Parathyroid adenoma (tissue), 2 donors: ENCODE measurements at regions not wholly inside any gene's neighbourhood (a gene's known extent, or its start where the extent isn't known, plus 50 kb on each side); places are given as distances from the start of the nearest gene placed in this dataset.

ENCODE experiments used
- H2AFZ ChIP-seq: fragments of 300-600 bp; sonication (generic); one replicate; pipeline ENCODE4 v1.7.0; 2017; ENCODE audit warnings: antibody characterized with exemption, mild to moderate bottlenecking
- H3K27ac ChIP-seq: fragments of 300-600 bp; sonication (generic); one replicate; pipeline ENCODE4 v1.7.0; 2017
- H3K27me3 ChIP-seq: fragments of 300-600 bp; sonication (generic); one replicate; pipeline ENCODE4 v1.7.0; 2017; ENCODE audit warnings: low read length; ENCODE audit not compliant: control insufficient read depth, insufficient read depth
- H3K36me3 ChIP-seq: fragments of 300-600 bp; sonication (generic); one replicate; pipeline ENCODE4 v1.7.0; 2017; ENCODE audit warnings: low read length; ENCODE audit not compliant: control insufficient read depth, insufficient read depth
- H3K4me1 ChIP-seq: fragments of 300-600 bp; sonication (generic); one replicate; pipeline ENCODE4 v1.7.0; 2017; ENCODE audit warnings: control low read depth
- H3K4me2 ChIP-seq: fragments of 300-600 bp; sonication (generic); one replicate; pipeline ENCODE4 v1.7.0; 2017; ENCODE audit warnings: low read length
- H3K4me3 ChIP-seq: fragments of 300-600 bp; sonication (generic); one replicate; pipeline ENCODE4 v1.7.0; 2017; ENCODE audit warnings: low read depth, low read length
- H3K79me2 ChIP-seq: fragments of 300-600 bp; sonication (generic); one replicate; pipeline ENCODE4 v1.7.0; 2017; ENCODE audit warnings: control low read depth
- H3K9ac ChIP-seq: fragments of 300-600 bp; sonication (generic); one replicate; pipeline ENCODE4 v1.7.0; 2017; ENCODE audit warnings: mild to moderate bottlenecking
- H3K9me3 ChIP-seq: fragments of 300-600 bp; sonication (generic); one replicate; pipeline ENCODE4 v1.7.0; 2017; ENCODE audit warnings: low read length; ENCODE audit not compliant: control insufficient read depth
- CTCF ChIP-seq: fragments of 300-600 bp; sonication (generic); IDR thresholded peaks from one replicate; pipeline ENCODE4 v1.7.0; 2017; ENCODE audit warnings: antibody characterized with exemption, mild to moderate bottlenecking
- donor health status: primary hyperparathyroidism.

DNA sequence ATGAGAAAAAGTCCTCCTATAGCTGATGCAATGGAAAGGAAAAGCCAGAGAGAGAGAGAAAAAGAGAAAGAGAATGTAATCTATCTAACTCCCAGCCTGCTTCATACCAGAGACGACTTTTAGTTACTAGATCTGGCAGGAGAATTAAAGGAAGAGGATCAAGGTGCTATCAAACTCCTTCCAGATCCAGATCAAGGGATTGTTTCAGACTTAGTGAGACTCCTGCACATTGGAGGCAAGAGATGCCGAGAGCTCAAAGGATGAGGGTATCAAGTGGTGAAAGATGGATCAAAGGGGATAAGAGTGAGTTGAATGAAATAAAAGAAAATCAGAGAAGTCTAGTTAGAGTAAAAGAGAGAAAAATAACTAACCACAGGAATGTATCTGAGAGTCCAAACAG is 478.6 kb downstream of the KIF4B start:
- Histone ChIP-seq H3K9me3 (no peaks in the 10 kb centered on the region), H3K4me3 (no peak overlapping the region), H3K9ac (no peak overlapping the region), H3K27me3 (no peaks in the 10 kb centered on the region), H2AFZ (no peak overlapping the region), H3K4me2 (no peak overlapping the region), H3K27ac (no peak overlapping the region), H3K79me2 (no peaks in the 10 kb centered on the region), H3K36me3 (no peaks in the 10 kb centered on the region), H3K4me1 (no peaks in the 10 kb centered on the region)
- no peak for TF ChIP-seq CTCF

- TF ChIP-seq CTCF, result no peak
- Histone ChIP-seq H3K4me2 (no peak overlapping the region), H3K27me3 (no peaks in the 10 kb centered on the region), H3K36me3 (no peaks in the 10 kb centered on the region), H3K4me3 (no peak overlapping the region), H2AFZ (no peak overlapping the region), H3K9ac (no peak overlapping the region), H3K9me3 (no peaks in the 10 kb centered on the region), H3K79me2 (no peaks in the 10 kb centered on the region), H3K4me1 (no peaks in the 10 kb centered on the region), H3K27ac (no peak overlapping the region)
Observed at GRCh38 chr5:155504606-155505005, 491.1 kb downstream of the KIF4B start.

DNA sequence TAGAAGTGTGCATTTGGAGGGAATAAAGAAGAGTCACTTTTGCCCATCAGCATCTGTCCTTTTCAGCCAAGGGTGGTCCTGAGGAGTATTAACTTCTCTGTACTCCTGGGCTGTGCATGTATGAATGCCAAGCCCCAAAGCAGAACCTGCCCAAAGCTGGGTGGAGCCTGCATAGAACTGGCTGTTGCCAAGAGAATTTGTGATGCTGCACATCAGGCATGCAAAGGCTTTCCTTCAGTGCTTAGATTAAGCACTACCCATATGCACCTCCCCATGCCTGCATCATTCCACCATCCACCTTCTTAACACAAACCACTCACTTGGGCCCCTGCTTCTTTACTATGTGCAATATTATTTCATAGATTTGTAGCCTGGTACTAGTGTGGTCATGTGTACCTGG is 493.8 kb downstream of the KIF4B start:
- no peaks in the 10 kb centered on the region for H3K4me1 ChIP-seq
- H3K27me3 ChIP-seq, result no peaks in the 10 kb centered on the region
- no peak overlapping the region for H3K4me2 ChIP-seq
- H3K79me2 ChIP-seq, result no peaks in the 10 kb centered on the region
- no peak overlapping the region for H3K27ac ChIP-seq
- H3K36me3 ChIP-seq, result no peaks in the 10 kb centered on the region
- no peak overlapping the region for H3K9ac ChIP-seq
- H3K4me3 ChIP-seq, result no peak overlapping the region
- no peak overlapping the region for H2AFZ ChIP-seq
- TF ChIP-seq CTCF, result no peak
- no peaks in the 10 kb centered on the region for H3K9me3 ChIP-seq

DNA sequence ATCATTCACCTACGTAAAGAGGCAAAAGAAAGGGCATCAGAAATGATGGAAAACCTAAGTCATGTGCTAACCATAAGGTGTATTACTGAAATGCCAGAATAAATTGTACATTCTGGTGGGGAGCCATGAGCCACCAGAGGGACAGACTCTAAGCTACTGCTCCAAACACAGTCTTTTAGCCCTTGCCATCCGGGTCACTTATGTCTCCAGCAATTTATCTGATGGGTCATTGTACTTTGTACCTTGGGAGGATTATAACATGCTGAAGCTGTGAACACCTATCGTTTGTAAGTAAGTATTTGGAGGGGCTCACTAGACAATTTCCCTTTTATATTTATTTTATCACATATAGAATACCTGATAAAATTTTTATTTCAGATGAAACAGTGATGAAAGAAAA is 495.1 kb downstream of the KIF4B start:
- no peak overlapping the region for H3K4me3 ChIP-seq
- H3K4me2 ChIP-seq, result no peak overlapping the region
- no peak for TF ChIP-seq CTCF
- no peaks in the 10 kb centered on the region for H3K36me3 ChIP-seq
- no peaks in the 10 kb centered on the region for H3K79me2 ChIP-seq
- H3K27me3 ChIP-seq, result no peaks in the 10 kb centered on the region
- no peaks in the 10 kb centered on the region for H3K4me1 ChIP-seq
- H3K27ac ChIP-seq, result no peak overlapping the region
- H2AFZ ChIP-seq, result no peak overlapping the region
- no peak overlapping the region for H3K9ac ChIP-seq
- no peaks in the 10 kb centered on the region for H3K9me3 ChIP-seq

- TF ChIP-seq CTCF, result no peak
- no peaks in the 10 kb centered on the region for H3K79me2 ChIP-seq
- no peak overlapping the region for H3K4me2 ChIP-seq
Observed at GRCh38 chr5:155512329-155512728, 498.8 kb downstream of the KIF4B start.

More at GRCh38 chr5:155512329-155512728, 498.8 kb downstream of the KIF4B start:
- Histone ChIP-seq H3K4me3 (no peak overlapping the region), H3K4me1 (no peaks in the 10 kb centered on the region), H2AFZ (no peak overlapping the region), H3K36me3 (no peaks in the 10 kb centered on the region), H3K27ac (no peak overlapping the region), H3K9me3 (no peaks in the 10 kb centered on the region), H3K27me3 (no peaks in the 10 kb centered on the region), H3K9ac (no peak overlapping the region)
